Endothelial cell of umbilical vein (primary cell): ENCODE measurements at regions not wholly inside any gene's neighbourhood (a gene's known extent, or its start where the extent isn't known, plus 50 kb on each side); places are given as distances from the start of the nearest gene placed in this dataset.

Experiments used
- BruUV-seq: library from RNA; stranded (reverse); fragments of 400-500 nt; replicated peaks from 2 replicates; lab custom pipeline; 2021; lab: Mats Ljungman, UMichigan
- CTCF ChIA-PET: fragments of 300-600, 350-600 bp; sonication (Branson Sonifier 250); formaldehyde crosslinking; loops from one replicate; lab custom pipeline; 2021; ENCODE audit warnings: antibody characterized with exemption, inconsistent platforms; lab: Charles Lee
- POLR2A ChIA-PET: fragments of 300-600, 350-600 bp; sonication (Branson Sonifier 250); formaldehyde crosslinking; loops from one replicate; lab custom pipeline; 2021; ENCODE audit warnings: antibody characterized with exemption, inconsistent platforms; lab: Charles Lee
- DNase-seq: peaks from one replicate; pipeline ENCODE4 v3.0.0-alpha.2; 2011; ENCODE audit warnings: low read depth, low spot score
- FAIRE-seq: peaks from 2 replicates; lab custom pipeline; 2011; peaks lifted over from hg19 to GRCh38; lab: Jason Lieb, UNC
- H2AFZ ChIP-seq: 2 replicates; pipeline ENCODE4 v1.6.0; 2012; ENCODE audit warnings: low read depth, low read length, control low read depth, inconsistent platforms
- H3K27ac ChIP-seq: 2 replicates; pipeline ENCODE4 v1.5.1; 2011; ENCODE audit warnings: low read depth, mild to moderate bottlenecking, control low read depth, low read length, moderate library complexity; ENCODE audit not compliant: insufficient read depth
- H3K27me3 ChIP-seq, 2 experiments: 2 replicates each; pipeline versions ENCODE4 v1.6.0 to v1.6.1; 2011; ENCODE audit warnings: low read length in 2 of 2, mixed read lengths in 1 of 2; ENCODE audit not compliant: control insufficient read depth in 2 of 2, insufficient read depth in 2 of 2
- H3K36me3 ChIP-seq, 2 experiments: 2 replicates in 1 of 2; 3 replicates in 1 of 2; pipeline ENCODE4 v1.5.1; 2011; ENCODE audit warnings: low read length in 2 of 2, mild to moderate bottlenecking in 1 of 2, moderate library complexity in 1 of 2; ENCODE audit not compliant: control insufficient read depth in 2 of 2, insufficient read depth in 2 of 2; ENCODE audit errors: extremely low read depth in 1 of 2
- H3K4me1 ChIP-seq: 3 replicates; pipeline ENCODE4 v1.5.1; 2011; ENCODE audit warnings: mild to moderate bottlenecking, low read length; ENCODE audit not compliant: control insufficient read depth, insufficient read depth; ENCODE audit errors: extremely low read depth
- H3K4me2 ChIP-seq: 2 replicates; pipeline ENCODE4 v1.6.1; 2011; ENCODE audit warnings: low read length, control low read depth, mixed read lengths; ENCODE audit not compliant: insufficient read depth
- H3K4me3 ChIP-seq, 3 experiments: fragments of 200-600 bp in 1 of 3; sonication (generic), shearing (Covaris generic) in 1 of 3; replicated peaks in 1 of 3; 2 replicates each; pipeline ENCODE4 v1.5.1; 2011 to 2016; ENCODE audit warnings: control low read depth in 3 of 3, low read length in 3 of 3, mild to moderate bottlenecking in 2 of 3, inconsistent platforms in 1 of 3, low read depth in 1 of 3, moderate library complexity in 1 of 3; ENCODE audit not compliant: insufficient read depth in 1 of 3
- H3K79me2 ChIP-seq: 2 replicates; pipeline ENCODE4 v1.6.0; 2012; ENCODE audit warnings: low read length, inconsistent platforms; ENCODE audit not compliant: control insufficient read depth, insufficient read depth
- H3K9ac ChIP-seq: replicated peaks from 2 replicates; pipeline ENCODE3; 2011; ENCODE audit warnings: low read length, control low read depth; ENCODE audit not compliant: insufficient read depth; ENCODE audit errors: extremely low read depth
- H3K9me1 ChIP-seq: replicated peaks from 3 replicates; pipeline ENCODE4 v1.6.0; 2011; ENCODE audit warnings: mild to moderate bottlenecking, low read length; ENCODE audit not compliant: control insufficient read depth, insufficient read depth; ENCODE audit errors: extremely low read depth
- H3K9me3 ChIP-seq: replicated peaks from 2 replicates; pipeline ENCODE4 v1.5.1; 2012; ENCODE audit warnings: low read length, inconsistent platforms; ENCODE audit not compliant: control insufficient read depth, insufficient read depth
- H4K20me1 ChIP-seq: replicated peaks from 2 replicates; pipeline ENCODE3; 2011; ENCODE audit warnings: mild to moderate bottlenecking, low read length; ENCODE audit not compliant: control insufficient read depth, insufficient read depth; ENCODE audit errors: extremely low read depth
- CTCF ChIP-seq, 2 donors: IDR thresholded peaks; 1 replicate in 1 of 2; 2 replicates in 1 of 2; pipeline ENCODE4 v1.5.1; 2011; ENCODE audit warnings: low read length in 2 of 2, mild to moderate bottlenecking in 2 of 2, moderate library complexity in 2 of 2, control low read depth in 1 of 2, inconsistent platforms in 1 of 2, low read depth in 1 of 2; ENCODE audit not compliant: insufficient read depth in 1 of 2; ENCODE audit errors: extremely low read depth in 1 of 2
- EZH2 ChIP-seq: IDR thresholded peaks from 2 replicates; pipeline ENCODE4 v1.6.1; 2012; ENCODE audit warnings: borderline replicate concordance, low read depth, mild to moderate bottlenecking, moderate library complexity, low read length, inconsistent platforms; ENCODE audit not compliant: severe bottlenecking
- JUN ChIP-seq: IDR thresholded peaks from 2 replicates; pipeline ENCODE4 v1.6.1; 2011; ENCODE audit warnings: borderline replicate concordance, low read depth; ENCODE audit not compliant: insufficient read length, insufficient read depth
- MYC ChIP-seq: IDR thresholded peaks from one replicate; pipeline ENCODE4 v1.6.1; 2011; ENCODE audit warnings: mild to moderate bottlenecking, low read depth, low read length
- POLR2A ChIP-seq: IDR thresholded peaks from 2 replicates; pipeline ENCODE4 v1.6.1; 2012; ENCODE audit warnings: low read depth, mild to moderate bottlenecking, control low read depth, low read length
- POLR2AphosphoS5 ChIP-seq: IDR thresholded peaks from 2 replicates; pipeline ENCODE4 v1.6.1; 2012; ENCODE audit warnings: low read depth, mild to moderate bottlenecking, control low read depth, low read length, moderate library complexity; ENCODE audit not compliant: insufficient read depth
- dilution Hi-C: fragments of 300-500 bp; cut with MboI; formaldehyde crosslinking; loops from one replicate; pipeline ENCODE4 v1.15.0; 2019; ENCODE audit warnings: low sequenced_read_pairs; ENCODE audit not compliant: extremely low pct_ligation_motif_present
- intact Hi-C: fragments of 100-400 bp; cut with micrococcal nuclease; formaldehyde crosslinking; loops from one replicate; pipeline ENCODE4 v1.10.0; 2022
- TF ChIP-seq, protein P1 (sequence below): IDR thresholded peaks from 2 replicates; pipeline ENCODE4 v1.6.1; 2011; ENCODE audit not compliant: insufficient read depth, insufficient read length

- H3K79me2 ChIP-seq, result no peaks in the 10 kb centered on the region
- no peak overlapping the region for H3K4me3 ChIP-seq
- H3K36me3 ChIP-seq, result no peaks in the 10 kb centered on the region
- no peaks in the 10 kb centered on the region for H3K27me3 ChIP-seq
- BruUV-seq, result no TSS peak
- no peak overlapping the region for H3K27ac ChIP-seq
- no peak for FAIRE-seq
- ChIA-PET CTCF (no interaction called here), POLR2A (no interaction called here)
- peaks cover 8% of the 10 kb centered on the region for H3K9me3 ChIP-seq
- intact Hi-C loops (no loop called here), dilution Hi-C loops (no loop called here)
- no peak overlapping the region for H2AFZ ChIP-seq
- no peaks in the 10 kb centered on the region for H3K9me1 ChIP-seq
- no peak for DNase-seq
- TF ChIP-seq CTCF (IDR thresholded peaks at IDR 0.05; ENCODE audit: extremely low read depth in 1 of 2, insufficient read depth in 1 of 2, low read depth in 1 of 2, low read length in 2 of 2) (no peak), POLR2A (no peak), MYC (no peak)
- no peaks in the 10 kb centered on the region for H3K4me1 ChIP-seq
- H3K4me2 ChIP-seq, result no peak overlapping the region
- no peak overlapping the region for H3K9ac ChIP-seq
- H4K20me1 ChIP-seq, result no peaks in the 10 kb centered on the region
Observed at GRCh38 chr22:48242461-48242864, 1480.0 kb downstream of the TBC1D22A start.

DNA sequence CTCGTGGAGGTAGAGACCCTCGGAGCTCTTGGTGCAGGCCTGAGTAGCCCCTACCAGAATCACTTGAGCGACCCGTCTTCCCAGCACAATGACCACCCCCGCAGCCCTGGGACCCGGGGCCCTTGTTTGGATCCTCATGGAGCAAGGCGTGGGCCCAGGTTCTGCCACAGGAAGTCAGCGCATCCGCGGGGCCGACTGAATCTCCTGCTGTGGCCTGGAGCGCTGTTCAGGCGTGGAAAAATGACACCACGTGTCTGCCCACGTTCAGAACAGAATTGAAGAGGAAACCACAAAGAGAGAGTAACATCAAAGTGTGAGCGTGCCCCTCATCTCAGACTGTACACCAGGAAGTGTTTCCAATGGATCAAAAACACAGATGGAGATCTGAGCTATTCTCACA lies 1479.2 kb downstream of the TBC1D22A start:
- H3K4me2 ChIP-seq, result no peak overlapping the region
- no peaks in the 10 kb centered on the region for H3K27me3 ChIP-seq
- H3K9me1 ChIP-seq, result no peaks in the 10 kb centered on the region
- no peak overlapping the region for H3K27ac ChIP-seq
- no peak overlapping the region for H3K4me3 ChIP-seq
- H3K9me3 ChIP-seq, result peaks cover 8% of the 10 kb centered on the region
- no peaks in the 10 kb centered on the region for H3K79me2 ChIP-seq
- CTCF ChIA-PET, result no interaction called here
- intact Hi-C loops, result no loop called here
- POLR2A ChIA-PET, result no interaction called here
- H3K36me3 ChIP-seq, result no peaks in the 10 kb centered on the region
- FAIRE-seq (no peak), DNase-seq (no peak)
- H2AFZ ChIP-seq, result no peak overlapping the region
- BruUV-seq, result no TSS peak
- H3K9ac ChIP-seq, result no peak overlapping the region
- no peaks in the 10 kb centered on the region for H4K20me1 ChIP-seq
- H3K4me1 ChIP-seq, result no peaks in the 10 kb centered on the region
- TF ChIP-seq CTCF (IDR thresholded peaks at IDR 0.05; ENCODE audit: extremely low read depth in 1 of 2, insufficient read depth in 1 of 2, low read depth in 1 of 2, low read length in 2 of 2), result no peak
- no peak for TF ChIP-seq JUN
- no peak for TF ChIP-seq POLR2AphosphoS5
- TF ChIP-seq, protein P1, sequence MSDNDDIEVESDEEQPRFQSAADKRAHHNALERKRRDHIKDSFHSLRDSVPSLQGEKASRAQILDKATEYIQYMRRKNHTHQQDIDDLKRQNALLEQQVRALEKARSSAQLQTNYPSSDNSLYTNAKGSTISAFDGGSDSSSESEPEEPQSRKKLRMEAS, result no peak
- TF ChIP-seq MYC, result no peak
- TF ChIP-seq POLR2A, result no peak
- no peak for TF ChIP-seq EZH2
- dilution Hi-C loops, result no loop called here
